AG09309 (cell line): ENCODE measurements at regions not wholly inside any gene's neighbourhood (a gene's known extent, or its start where the extent isn't known, plus 50 kb on each side); places are given as distances from the start of the nearest gene placed in this dataset.

Experiments used
- DNase-seq: peaks from one replicate; pipeline ENCODE4 v3.0.0-alpha.2; 2010; ENCODE audit warnings: low read depth
- H3K4me3 ChIP-seq: 2 replicates; pipeline ENCODE4 v1.5.1; 2011; ENCODE audit warnings: mild to moderate bottlenecking, low read depth, low read length, moderate library complexity; ENCODE audit not compliant: control insufficient read depth
- TF ChIP-seq, protein P1 (sequence below): IDR thresholded peaks from 2 replicates; pipeline ENCODE4 v1.5.1; 2011; ENCODE audit warnings: mild to moderate bottlenecking, low read depth, low read length, inconsistent platforms; ENCODE audit not compliant: insufficient read depth, control insufficient read depth; ENCODE audit errors: missing control alignments

DNA sequence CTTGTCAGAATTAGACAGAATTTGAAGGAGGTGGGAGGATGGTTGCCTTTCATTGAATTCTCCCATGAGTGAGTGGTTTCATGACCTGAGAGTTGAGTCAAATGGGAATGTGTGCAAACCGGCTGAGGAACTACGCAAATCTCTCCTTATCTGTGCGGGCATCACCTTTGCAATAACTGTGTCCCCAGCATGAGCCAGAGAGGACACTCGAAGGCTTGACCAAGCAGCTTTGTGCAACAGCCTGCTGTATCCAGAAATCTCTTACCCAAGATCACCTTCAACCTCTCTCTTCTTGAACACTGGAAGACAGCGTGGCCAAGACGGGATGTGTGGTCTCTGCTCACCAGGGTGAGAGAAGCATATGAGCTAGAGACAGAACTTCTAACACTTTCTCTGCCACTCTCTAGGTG, 93.8 kb upstream of the IKZF1 start:
- no peak overlapping the region for H3K4me3 ChIP-seq
- TF ChIP-seq, protein P1, sequence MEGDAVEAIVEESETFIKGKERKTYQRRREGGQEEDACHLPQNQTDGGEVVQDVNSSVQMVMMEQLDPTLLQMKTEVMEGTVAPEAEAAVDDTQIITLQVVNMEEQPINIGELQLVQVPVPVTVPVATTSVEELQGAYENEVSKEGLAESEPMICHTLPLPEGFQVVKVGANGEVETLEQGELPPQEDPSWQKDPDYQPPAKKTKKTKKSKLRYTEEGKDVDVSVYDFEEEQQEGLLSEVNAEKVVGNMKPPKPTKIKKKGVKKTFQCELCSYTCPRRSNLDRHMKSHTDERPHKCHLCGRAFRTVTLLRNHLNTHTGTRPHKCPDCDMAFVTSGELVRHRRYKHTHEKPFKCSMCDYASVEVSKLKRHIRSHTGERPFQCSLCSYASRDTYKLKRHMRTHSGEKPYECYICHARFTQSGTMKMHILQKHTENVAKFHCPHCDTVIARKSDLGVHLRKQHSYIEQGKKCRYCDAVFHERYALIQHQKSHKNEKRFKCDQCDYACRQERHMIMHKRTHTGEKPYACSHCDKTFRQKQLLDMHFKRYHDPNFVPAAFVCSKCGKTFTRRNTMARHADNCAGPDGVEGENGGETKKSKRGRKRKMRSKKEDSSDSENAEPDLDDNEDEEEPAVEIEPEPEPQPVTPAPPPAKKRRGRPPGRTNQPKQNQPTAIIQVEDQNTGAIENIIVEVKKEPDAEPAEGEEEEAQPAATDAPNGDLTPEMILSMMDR = no peak
- no peak for DNase-seq

DNA sequence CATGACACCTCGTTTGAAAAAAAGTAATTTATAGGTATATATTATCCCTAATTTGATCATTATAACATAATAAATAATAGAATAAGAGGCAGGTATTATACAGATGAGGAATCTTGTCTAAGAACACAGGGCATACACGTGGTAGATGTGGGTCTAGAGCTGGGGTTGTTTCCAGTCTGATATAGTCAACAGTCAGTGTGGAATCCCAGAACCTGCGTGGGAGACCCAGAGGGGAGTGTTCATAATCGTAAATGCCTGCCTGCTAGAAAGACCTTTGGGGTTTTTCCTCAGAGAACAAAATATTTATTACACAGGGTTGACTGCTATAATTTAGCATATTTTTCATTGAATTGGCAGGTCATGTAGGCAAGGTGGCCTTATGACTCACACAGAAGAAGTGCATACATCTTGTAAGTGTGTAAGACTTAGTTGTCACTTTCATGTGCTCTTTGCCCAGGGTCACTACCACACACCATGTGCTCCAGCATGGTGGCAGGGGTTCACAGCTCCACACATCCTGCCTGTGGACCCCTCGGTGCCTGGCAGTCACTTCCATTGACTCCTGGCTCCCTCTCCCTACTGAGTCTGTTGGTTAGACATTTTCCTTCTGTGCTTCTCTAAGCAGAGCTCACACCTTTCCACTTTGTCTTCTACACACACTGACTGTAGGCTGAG, 94.9 kb upstream of the IKZF1 start:
- no peak overlapping the region for H3K4me3 ChIP-seq
- DNase-seq = no peak
- TF ChIP-seq, protein P1 = no peak

DNA sequence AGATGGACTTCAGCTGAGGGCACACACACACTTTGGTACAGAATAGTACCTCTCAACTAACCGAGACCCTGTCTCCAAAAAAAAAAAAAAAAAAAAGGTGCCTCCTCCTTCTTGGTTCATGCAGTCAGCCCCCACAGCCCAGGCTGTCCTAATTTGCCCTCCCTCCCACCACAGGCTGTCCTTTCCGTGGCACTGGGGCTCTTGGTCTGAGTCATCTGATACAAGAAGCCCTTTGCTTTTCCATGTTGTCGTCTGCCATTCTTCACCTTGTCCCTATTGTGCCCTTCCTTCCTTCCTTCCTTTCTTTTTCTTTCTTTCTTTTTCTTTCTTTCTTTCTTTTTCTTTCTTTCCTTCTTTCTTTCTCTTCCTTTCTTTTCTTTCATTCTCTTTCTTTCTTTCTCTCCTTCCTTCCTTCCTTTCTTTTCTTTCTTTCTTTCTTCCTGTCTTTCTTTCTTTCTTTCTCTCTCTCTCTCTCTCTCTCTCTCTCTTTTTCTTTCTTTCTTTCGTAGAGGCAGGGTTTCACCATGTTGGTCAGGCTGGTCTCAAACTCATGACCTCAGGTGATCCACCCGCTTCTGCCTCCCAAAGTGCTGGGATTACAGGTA, 96.0 kb upstream of the IKZF1 start:
- H3K4me3 ChIP-seq = no peak overlapping the region
- TF ChIP-seq, protein P1 = no peak
- no peak for DNase-seq

GRCh38 chr7:50207686-50208255, 96.7 kb upstream of the IKZF1 start:
- DNase-seq = no peak
- TF ChIP-seq, protein P1 = no peak
- no peak overlapping the region for H3K4me3 ChIP-seq

DNA sequence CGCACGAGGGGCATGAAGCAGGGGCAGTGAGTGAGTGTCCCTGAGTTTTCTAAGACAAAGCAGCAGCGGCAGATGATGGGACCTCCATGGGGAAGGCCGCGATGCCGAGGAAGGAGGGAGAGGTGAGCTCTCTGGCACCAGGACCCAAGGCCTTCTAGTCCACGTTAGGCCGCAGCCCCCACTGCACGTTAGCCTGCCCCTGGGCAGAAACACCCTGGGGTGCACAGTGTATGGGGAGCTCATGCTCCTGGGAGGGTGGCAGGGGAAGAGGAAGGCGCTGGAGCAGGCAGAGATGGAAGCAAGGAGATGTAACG, 97.3 kb upstream of the IKZF1 start:
- no peak for DNase-seq
- H3K4me3 ChIP-seq = no peak overlapping the region
- TF ChIP-seq, protein P1 = no peak

DNA sequence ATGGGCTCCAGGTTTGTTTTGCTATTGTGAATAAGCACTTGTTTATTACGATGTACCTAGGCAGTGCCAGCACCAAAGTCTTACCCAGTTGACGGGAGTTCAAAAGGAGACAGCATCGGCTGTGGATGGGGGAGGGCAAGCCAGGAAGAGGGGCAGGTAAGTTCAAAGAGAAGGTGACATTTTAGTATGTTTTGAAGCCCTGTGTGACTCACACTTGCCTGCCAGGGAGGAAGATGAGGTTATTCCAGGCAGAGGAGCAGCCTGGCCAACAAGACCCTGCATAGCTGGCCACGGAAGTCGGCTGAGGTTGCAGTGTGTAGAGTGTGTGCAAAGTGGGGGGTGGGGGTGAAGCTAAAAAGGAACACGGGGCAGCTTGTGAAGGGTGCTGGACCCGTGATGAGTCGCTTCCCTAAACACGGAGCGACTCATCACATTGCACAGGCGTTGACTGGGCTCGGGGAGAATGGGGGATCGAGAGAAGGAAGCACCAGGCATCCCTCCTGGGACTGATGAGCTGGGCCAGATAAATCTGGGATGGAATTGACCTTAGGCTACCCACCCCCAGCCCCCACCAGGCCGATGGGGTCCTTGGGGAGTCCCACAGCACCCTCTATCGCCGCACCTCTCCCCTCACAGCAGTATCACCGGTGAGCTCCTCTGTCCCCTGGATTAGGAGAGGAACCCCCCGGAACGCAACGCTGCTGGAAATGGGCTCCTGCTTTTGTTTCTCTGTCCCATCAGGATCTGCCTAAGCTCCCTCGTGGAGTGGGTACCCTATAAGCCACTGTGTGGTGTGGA, 97.9 kb upstream of the IKZF1 start:
- DNase-seq = no peak
- H3K4me3 ChIP-seq = no peak overlapping the region
- TF ChIP-seq, protein P1 = no peak
